ENCODE measurements at regions not wholly inside any gene's neighbourhood (a gene's known extent, or its start where the extent isn't known, plus 50 kb on each side); places are given as distances from the start of the nearest gene placed in this dataset.

DNA sequence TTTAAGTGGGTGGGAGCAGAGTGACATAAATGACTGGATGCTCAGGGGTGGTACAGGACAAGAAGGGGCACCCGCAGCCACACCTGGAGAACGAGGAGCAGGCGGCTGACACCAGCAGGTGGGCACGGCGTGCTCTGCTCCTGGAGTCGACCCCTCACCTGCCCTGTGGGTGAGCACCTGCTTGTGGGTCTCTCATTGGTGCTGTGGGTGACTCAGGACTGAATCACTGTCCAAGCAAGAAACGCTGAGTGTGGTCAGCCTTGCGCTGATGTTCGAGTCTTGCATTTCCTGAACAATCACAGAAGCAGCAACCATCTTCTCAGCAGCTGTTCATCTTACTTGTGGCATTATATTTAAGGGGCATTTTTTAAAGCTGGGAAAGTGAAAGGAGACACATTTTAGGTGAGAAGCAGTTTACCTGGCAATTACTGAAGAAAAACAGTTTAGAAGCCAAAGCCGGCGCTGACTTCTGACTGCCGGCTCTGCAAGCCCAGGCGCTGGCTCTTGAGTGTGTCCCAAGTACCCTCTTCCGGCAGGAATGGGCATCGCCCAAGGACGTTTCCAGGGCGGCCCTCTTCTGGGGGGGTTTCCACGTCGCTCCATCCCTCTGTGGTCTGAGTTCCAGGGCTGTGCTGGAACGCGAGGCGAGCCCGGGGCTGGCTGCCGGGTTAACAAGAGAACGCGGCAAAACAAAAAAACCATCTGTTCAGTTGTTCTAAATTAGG lies 145.2 kb upstream of the PFKP start:
- no peak overlapping the region for H3K4me3 ChIP-seq (ENCODE audit: low read length in 3 of 3)
- no peak overlapping the region for H3K27ac ChIP-seq (ENCODE audit: low read depth in 2 of 2, low read length in 2 of 2)
- no peaks in the 10 kb centered on the region for H3K27me3 ChIP-seq (ENCODE audit: control insufficient read depth, insufficient read depth, low read length)
- FAIRE-seq (no peak), DNase-seq (no peak)
- TF ChIP-seq, protein P1, sequence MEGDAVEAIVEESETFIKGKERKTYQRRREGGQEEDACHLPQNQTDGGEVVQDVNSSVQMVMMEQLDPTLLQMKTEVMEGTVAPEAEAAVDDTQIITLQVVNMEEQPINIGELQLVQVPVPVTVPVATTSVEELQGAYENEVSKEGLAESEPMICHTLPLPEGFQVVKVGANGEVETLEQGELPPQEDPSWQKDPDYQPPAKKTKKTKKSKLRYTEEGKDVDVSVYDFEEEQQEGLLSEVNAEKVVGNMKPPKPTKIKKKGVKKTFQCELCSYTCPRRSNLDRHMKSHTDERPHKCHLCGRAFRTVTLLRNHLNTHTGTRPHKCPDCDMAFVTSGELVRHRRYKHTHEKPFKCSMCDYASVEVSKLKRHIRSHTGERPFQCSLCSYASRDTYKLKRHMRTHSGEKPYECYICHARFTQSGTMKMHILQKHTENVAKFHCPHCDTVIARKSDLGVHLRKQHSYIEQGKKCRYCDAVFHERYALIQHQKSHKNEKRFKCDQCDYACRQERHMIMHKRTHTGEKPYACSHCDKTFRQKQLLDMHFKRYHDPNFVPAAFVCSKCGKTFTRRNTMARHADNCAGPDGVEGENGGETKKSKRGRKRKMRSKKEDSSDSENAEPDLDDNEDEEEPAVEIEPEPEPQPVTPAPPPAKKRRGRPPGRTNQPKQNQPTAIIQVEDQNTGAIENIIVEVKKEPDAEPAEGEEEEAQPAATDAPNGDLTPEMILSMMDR (IDR thresholded peaks at IDR 0.05; ENCODE audit: borderline replicate concordance, extremely low read depth, insufficient read depth) = no peak
- no peaks in the 10 kb centered on the region for H3K9me3 ChIP-seq (ENCODE audit: control insufficient read depth in 2 of 3, insufficient read depth in 1 of 3, low read length in 3 of 3)
- peaks cover 0 to 3% (median 0%) of the 10 kb centered on the region in 3 donors for H3K4me1 ChIP-seq (ENCODE audit: control insufficient read depth in 2 of 3, insufficient read depth in 2 of 3, low read depth in 1 of 3, low read length in 3 of 3)
- no peak overlapping the region for H3K9ac ChIP-seq (ENCODE audit: low read length in 3 of 3)
- H3K36me3 ChIP-seq (ENCODE audit: control insufficient read depth in 2 of 3, insufficient read depth in 3 of 3, low read length in 3 of 3) = no peaks in the 10 kb centered on the region
- intact Hi-C loops (cut with DNase I) = no loop called here

DNA sequence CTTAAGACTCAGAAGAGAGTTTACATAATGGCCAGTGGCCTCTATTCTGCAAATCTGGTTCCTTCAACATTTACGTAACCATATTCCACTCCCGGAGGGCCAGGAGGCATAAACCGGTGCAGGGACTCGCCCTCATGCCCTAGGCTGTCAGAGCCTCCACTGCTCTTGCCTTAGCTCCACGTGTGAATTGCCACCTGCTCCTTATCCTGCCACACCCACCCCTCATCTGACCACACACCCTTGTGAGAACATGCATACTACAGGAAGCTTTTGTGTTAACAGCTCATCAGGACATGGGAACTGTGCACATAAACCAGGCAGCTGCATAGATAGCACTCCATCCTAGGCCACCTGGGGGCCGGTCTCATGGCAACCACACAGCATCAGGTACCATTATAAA lies 146.7 kb upstream of the PFKP start:
- H3K9ac ChIP-seq (ENCODE audit: low read length in 3 of 3) = no peak overlapping the region
- H3K27ac ChIP-seq (ENCODE audit: low read depth in 2 of 2, low read length in 2 of 2) = no peak overlapping the region
- DNase-seq (no peak), FAIRE-seq (no peak)
- H3K4me3 ChIP-seq (ENCODE audit: low read length in 3 of 3) = no peak overlapping the region
- no peaks in the 10 kb centered on the region for H3K36me3 ChIP-seq (ENCODE audit: control insufficient read depth in 2 of 3, insufficient read depth in 3 of 3, low read length in 3 of 3)
- no peaks in the 10 kb centered on the region for H3K9me3 ChIP-seq (ENCODE audit: control insufficient read depth in 2 of 3, insufficient read depth in 1 of 3, low read length in 3 of 3)
- TF ChIP-seq, protein P1 (IDR thresholded peaks at IDR 0.05; ENCODE audit: borderline replicate concordance, extremely low read depth, insufficient read depth) = no peak
- no peaks in the 10 kb centered on the region for H3K4me1 ChIP-seq (ENCODE audit: control insufficient read depth in 2 of 3, insufficient read depth in 2 of 3, low read depth in 1 of 3, low read length in 3 of 3)
- no peaks in the 10 kb centered on the region for H3K27me3 ChIP-seq (ENCODE audit: control insufficient read depth, insufficient read depth, low read length)
- intact Hi-C loops (cut with DNase I) = no loop called here

DNA sequence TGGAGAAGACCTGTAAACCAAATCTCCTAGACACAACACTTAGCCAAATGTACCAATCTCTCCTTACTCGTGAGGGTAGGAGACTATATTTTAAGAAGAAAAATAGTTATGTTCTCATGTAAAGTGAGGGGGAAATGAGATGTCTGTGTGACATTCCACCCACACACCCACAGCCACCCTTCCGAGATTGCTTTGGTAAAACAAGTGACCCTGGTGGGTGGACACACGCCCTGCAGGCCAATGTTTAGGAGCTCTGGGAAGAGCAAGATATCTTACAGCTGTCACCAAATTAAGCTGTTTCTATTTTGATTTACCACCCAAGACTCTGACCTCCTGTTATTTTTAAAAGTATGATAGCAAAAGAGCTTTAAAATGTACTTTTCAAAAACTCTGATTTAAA lies 147.2 kb upstream of the PFKP start:
- Histone ChIP-seq H3K4me3 (ENCODE audit: low read length in 3 of 3) (no peak overlapping the region), H3K9ac (ENCODE audit: low read length in 3 of 3) (no peak overlapping the region), H3K27ac (ENCODE audit: low read depth in 2 of 2, low read length in 2 of 2) (no peak overlapping the region), H3K27me3 (ENCODE audit: control insufficient read depth, insufficient read depth, low read length) (no peaks in the 10 kb centered on the region), H3K36me3 (ENCODE audit: control insufficient read depth in 2 of 3, insufficient read depth in 3 of 3, low read length in 3 of 3) (no peaks in the 10 kb centered on the region), H3K9me3 (ENCODE audit: control insufficient read depth in 2 of 3, insufficient read depth in 1 of 3, low read length in 3 of 3) (no peaks in the 10 kb centered on the region), H3K4me1 (ENCODE audit: control insufficient read depth in 2 of 3, insufficient read depth in 2 of 3, low read depth in 1 of 3, low read length in 3 of 3) (no peaks in the 10 kb centered on the region)
- no peak for FAIRE-seq
- DNase-seq = no peak
- intact Hi-C loops (cut with DNase I) = no loop called here
- TF ChIP-seq, protein P1 (IDR thresholded peaks at IDR 0.05; ENCODE audit: borderline replicate concordance, extremely low read depth, insufficient read depth) = no peak

DNA sequence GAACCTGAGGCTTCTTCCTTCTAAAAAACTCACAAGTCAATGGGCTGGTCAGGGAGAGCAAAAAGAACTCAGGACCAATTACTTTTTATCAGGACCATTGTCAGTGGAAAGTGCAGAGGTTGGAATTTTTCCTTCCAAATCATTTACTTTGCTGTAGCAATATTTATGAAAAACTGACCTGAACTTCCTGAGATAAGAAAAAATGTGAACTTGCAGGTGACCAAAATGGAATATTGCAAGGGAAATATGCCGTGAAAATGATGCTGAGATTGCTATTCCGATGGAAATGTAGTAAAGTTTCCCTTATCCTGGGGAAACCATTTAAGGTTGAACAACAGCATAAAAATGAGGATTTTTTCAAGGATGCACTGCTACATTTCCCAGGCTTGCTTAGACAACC lies 148.3 kb upstream of the PFKP start:
- Histone ChIP-seq H3K27ac (ENCODE audit: low read depth in 2 of 2, low read length in 2 of 2) (no peak overlapping the region), H3K27me3 (ENCODE audit: control insufficient read depth, insufficient read depth, low read length) (no peaks in the 10 kb centered on the region), H3K4me3 (ENCODE audit: low read length in 3 of 3) (no peak overlapping the region), H3K36me3 (ENCODE audit: control insufficient read depth in 2 of 3, insufficient read depth in 3 of 3, low read length in 3 of 3) (no peaks in the 10 kb centered on the region), H3K9me3 (ENCODE audit: control insufficient read depth in 2 of 3, insufficient read depth in 1 of 3, low read length in 3 of 3) (no peaks in the 10 kb centered on the region), H3K4me1 (ENCODE audit: control insufficient read depth in 2 of 3, insufficient read depth in 2 of 3, low read depth in 1 of 3, low read length in 3 of 3) (peaks cover 0 to 4% (median 0%) of the 10 kb centered on the region in 3 donors), H3K9ac (ENCODE audit: low read length in 3 of 3) (no peak overlapping the region)
- DNase-seq (no peak), FAIRE-seq (no peak)
- TF ChIP-seq, protein P1 (IDR thresholded peaks at IDR 0.05; ENCODE audit: borderline replicate concordance, extremely low read depth, insufficient read depth) = no peak
- intact Hi-C loops (cut with DNase I) = no loop called here

Data from kidney (tissue), 13 donors.